ENCODE measurements at regions not wholly inside any gene's neighbourhood (a gene's known extent, or its start where the extent isn't known, plus 50 kb on each side); places are given as distances from the start of the nearest gene placed in this dataset.

- POLR2A ChIA-PET = no interaction called here
Observed at GRCh38 chr9:95635986-95636671, 119.4 kb upstream of the PTCH1 start.

GRCh38 chr9:95634536-95634935 lies 117.8 kb upstream of the PTCH1 start:
- Histone ChIP-seq H3K36me3 (ENCODE audit: control insufficient read depth, insufficient read depth, low read length) (no peaks in the 10 kb centered on the region), H3K4me3 (ENCODE audit: low read depth, low read length) (no peak overlapping the region), H3K27me3 (ENCODE audit: control insufficient read depth, insufficient read depth, low read length) (no peaks in the 10 kb centered on the region)
- DNase-seq (ENCODE audit: low read depth) = no peak
- ChIA-PET POLR2A (no interaction called here), CTCF (interaction anchor here (0.7 kb wide), 1 partner anchor 105 kb away, joined by 3 read pairs; no protein-coding TSS in a partner anchor)
- TF ChIP-seq CTCF (IDR thresholded peaks at IDR 0.05; ENCODE audit: insufficient read depth, low read depth, low read length) = no peak

More at GRCh38 chr9:95635986-95636671, 119.4 kb upstream of the PTCH1 start:
- no peaks in the 10 kb centered on the region for H3K36me3 ChIP-seq (ENCODE audit: control insufficient read depth, insufficient read depth, low read length)
- no peak for TF ChIP-seq CTCF (IDR thresholded peaks at IDR 0.05; ENCODE audit: insufficient read depth, low read depth, low read length)
- DNase-seq (ENCODE audit: low read depth) = no peak
- no peak overlapping the region for H3K4me3 ChIP-seq (ENCODE audit: low read depth, low read length)
- H3K27me3 ChIP-seq (ENCODE audit: control insufficient read depth, insufficient read depth, low read length) = no peaks in the 10 kb centered on the region
- CTCF ChIA-PET = no interaction called here

- Histone ChIP-seq H3K36me3 (ENCODE audit: control insufficient read depth, insufficient read depth, low read length) (no peaks in the 10 kb centered on the region), H3K4me3 (ENCODE audit: low read depth, low read length) (no peak overlapping the region), H3K27me3 (ENCODE audit: control insufficient read depth, insufficient read depth, low read length) (no peaks in the 10 kb centered on the region)
- POLR2A ChIA-PET = no interaction called here
- no peak for TF ChIP-seq CTCF (IDR thresholded peaks at IDR 0.05; ENCODE audit: insufficient read depth, low read depth, low read length)
- CTCF ChIA-PET = interaction anchor here (0.7 kb wide), 1 partner anchor 105 kb away, joined by 3 read pairs; no protein-coding TSS in a partner anchor
- DNase-seq (ENCODE audit: low read depth) = no peak
Observed at GRCh38 chr9:95634114-95634513, 117.3 kb upstream of the PTCH1 start.

- CTCF ChIA-PET = no interaction called here
- POLR2A ChIA-PET = no interaction called here
- no peak for TF ChIP-seq CTCF (IDR thresholded peaks at IDR 0.05; ENCODE audit: insufficient read depth, low read depth, low read length)
- Histone ChIP-seq H3K36me3 (ENCODE audit: control insufficient read depth, insufficient read depth, low read length) (no peaks in the 10 kb centered on the region), H3K27me3 (ENCODE audit: control insufficient read depth, insufficient read depth, low read length) (no peaks in the 10 kb centered on the region), H3K4me3 (ENCODE audit: low read depth, low read length) (no peak overlapping the region)
- DNase-seq (ENCODE audit: low read depth) = no peak
Observed at GRCh38 chr9:95629585-95629984, 112.8 kb upstream of the PTCH1 start.

- no peak for TF ChIP-seq CTCF (IDR thresholded peaks at IDR 0.05; ENCODE audit: insufficient read depth, low read depth, low read length)
- ChIA-PET POLR2A (no interaction called here), CTCF (no interaction called here)
- H3K4me3 ChIP-seq (ENCODE audit: low read depth, low read length) = no peak overlapping the region
- H3K27me3 ChIP-seq (ENCODE audit: control insufficient read depth, insufficient read depth, low read length) = no peaks in the 10 kb centered on the region
- no peaks in the 10 kb centered on the region for H3K36me3 ChIP-seq (ENCODE audit: control insufficient read depth, insufficient read depth, low read length)
- no peak for DNase-seq (ENCODE audit: low read depth)
Observed at GRCh38 chr9:95627802-95628201, 111.0 kb upstream of the PTCH1 start.

Data from BJ (cell line).